ENCODE measurements at regions not wholly inside any gene's neighbourhood (a gene's known extent, or its start where the extent isn't known, plus 50 kb on each side); places are given as distances from the start of the nearest gene placed in this dataset.

- TF ChIP-seq CTCF (IDR thresholded peaks at IDR 0.05) (no peak), POLR2A (IDR thresholded peaks at IDR 0.05) (no peak), POLR2AphosphoS5 (IDR thresholded peaks at IDR 0.05) (no peak)
Measured at GRCh38 chr7:119256001-119256400, 1017.0 kb upstream of the KCND2 start.
